Esophagus squamous epithelium (tissue), 5 donors: ENCODE measurements at regions not wholly inside any gene's neighbourhood (a gene's known extent, or its start where the extent isn't known, plus 50 kb on each side); places are given as distances from the start of the nearest gene placed in this dataset.

ENCODE experiments used
- DNase-seq: peaks from one replicate; lab custom pipeline; 2025; lab: John Stamatoyannopoulos, UW
- H3K27ac ChIP-seq, 4 donors: fragments of 200-600 bp; sonication (generic); one replicate each; pipeline ENCODE4 v1.5.1; 2016 to 2019; ENCODE audit warnings: mild to moderate bottlenecking in 1 of 4
- H3K27me3 ChIP-seq, 4 donors: fragments of 200-600 bp; sonication (generic); 1 replicate in 3 of 4; 2 replicates in 1 of 4; pipeline versions ENCODE4 v1.5.1 to v1.6.0; 2017 to 2021; ENCODE audit warnings: antibody characterized with exemption in 1 of 4
- H3K36me3 ChIP-seq, 3 donors: fragments of 200-600 bp; sonication (generic); one replicate each; pipeline ENCODE4 v1.5.1; 2016 to 2019
- H3K4me1 ChIP-seq, 3 donors: fragments of 200-600 bp; sonication (generic); one replicate each; pipeline ENCODE4 v1.5.1; 2017 to 2019
- H3K4me3 ChIP-seq, 4 donors: fragments of 200-600 bp; sonication (generic); 1 replicate in 3 of 4; 2 replicates in 1 of 4; pipeline ENCODE4 v1.5.1; 2016 to 2019; ENCODE audit warnings: mild to moderate bottlenecking in 2 of 4, moderate library complexity in 1 of 4
- H3K9me3 ChIP-seq, 3 donors: fragments of 200-600 bp; sonication (generic); one replicate each; pipeline ENCODE4 v1.5.1; 2016 to 2019
- CTCF ChIP-seq, 6 experiments: fragments of 450-650 bp in 4 of 6; fragments of 200-600 bp in 2 of 6; sonication (generic) in 2 of 6; IDR thresholded peaks; one replicate each; pipeline ENCODE4 v1.5.1; 2016 to 2019; ENCODE audit warnings: antibody characterized with exemption in 6 of 6, mild to moderate bottlenecking in 4 of 6, moderate library complexity in 4 of 6
- POLR2A ChIP-seq, 4 donors: fragments of 450-650 bp; IDR thresholded peaks; one replicate each; pipeline ENCODE4 v1.6.1; 2017; ENCODE audit warnings: antibody characterized with exemption in 4 of 4, mild to moderate bottlenecking in 4 of 4, moderate library complexity in 3 of 4
- WGBS, 2 donors: methylation state at CpG; one replicate each; pipeline ENCODE4 v1.1.5; 2018; 5-methylcytosine and 5-hydroxymethylcytosine counted together
- intact Hi-C: fragments of 100-400 bp; cut with DNase I; formaldehyde crosslinking; loops from one replicate; pipeline ENCODE4 v1.15.0; 2022
- donor health status: DM: yes; HTN: yes; CAD: no.

- no peaks in the 10 kb centered on the region for H3K27me3 ChIP-seq
- H3K36me3 ChIP-seq = no peaks in the 10 kb centered on the region
- intact Hi-C loops = no loop called here
- H3K4me1 ChIP-seq = no peaks in the 10 kb centered on the region
- WGBS, 2 donors = 52 to 86% methylated on average over 1 of the region's 1 CpG
- TF ChIP-seq CTCF (IDR thresholded peaks at IDR 0.05) (no peak), POLR2A (IDR thresholded peaks at IDR 0.05) (no peak)
- no peak for DNase-seq
- no peak overlapping the region for H3K4me3 ChIP-seq
- no peaks in the 10 kb centered on the region for H3K9me3 ChIP-seq
- H3K27ac ChIP-seq = no peak overlapping the region
Measured at GRCh38 chr5:101894985-101895384, 401.1 kb downstream of the SLCO4C1 start.

GRCh38 chr5:101878190-101878589, 417.9 kb downstream of the SLCO4C1 start:
- intact Hi-C loops = no loop called here
- no peaks in the 10 kb centered on the region for H3K27me3 ChIP-seq
- 42 to 53% methylated on average over 2 of the region's 2 CpGs for WGBS, 2 donors
- H3K4me1 ChIP-seq = no peaks in the 10 kb centered on the region
- no peak for TF ChIP-seq POLR2A (IDR thresholded peaks at IDR 0.05)
- no peak for TF ChIP-seq CTCF (IDR thresholded peaks at IDR 0.05)
- H3K36me3 ChIP-seq = no peaks in the 10 kb centered on the region
- no peak for DNase-seq
- no peaks in the 10 kb centered on the region for H3K9me3 ChIP-seq
- H3K27ac ChIP-seq = no peak overlapping the region
- no peak overlapping the region for H3K4me3 ChIP-seq

GRCh38 chr5:101877451-101877850, 418.6 kb downstream of the SLCO4C1 start:
- Histone ChIP-seq H3K27me3 (no peaks in the 10 kb centered on the region), H3K36me3 (no peaks in the 10 kb centered on the region), H3K9me3 (no peaks in the 10 kb centered on the region), H3K27ac (no peak overlapping the region), H3K4me3 (no peak overlapping the region), H3K4me1 (no peaks in the 10 kb centered on the region)
- intact Hi-C loops = no loop called here
- TF ChIP-seq CTCF (IDR thresholded peaks at IDR 0.05) (no peak), POLR2A (IDR thresholded peaks at IDR 0.05) (no peak)
- DNase-seq = no peak
- 45 to 50% methylated on average over 1 of the region's 1 CpG for WGBS, 2 donors

GRCh38 chr5:101866473-101866872, 429.6 kb downstream of the SLCO4C1 start:
- H3K9me3 ChIP-seq = no peaks in the 10 kb centered on the region
- no peaks in the 10 kb centered on the region for H3K27me3 ChIP-seq
- H3K36me3 ChIP-seq = no peaks in the 10 kb centered on the region
- no peaks in the 10 kb centered on the region for H3K4me1 ChIP-seq
- H3K4me3 ChIP-seq = no peak overlapping the region
- no peak for TF ChIP-seq POLR2A (IDR thresholded peaks at IDR 0.05)
- no peak for TF ChIP-seq CTCF (IDR thresholded peaks at IDR 0.05)
- WGBS, 2 donors = 73 to 81% methylated on average over 1 of the region's 1 CpG
- no peak overlapping the region for H3K27ac ChIP-seq
- intact Hi-C loops = no loop called here
- no peak for DNase-seq

- Histone ChIP-seq H3K36me3 (no peaks in the 10 kb centered on the region), H3K27ac (no peak overlapping the region), H3K4me1 (no peaks in the 10 kb centered on the region), H3K9me3 (peaks cover 0 to 13% (median 0%) of the 10 kb centered on the region in 3 donors), H3K27me3 (no peaks in the 10 kb centered on the region), H3K4me3 (no peak overlapping the region)
- TF ChIP-seq CTCF (IDR thresholded peaks at IDR 0.05) (no peak), POLR2A (IDR thresholded peaks at IDR 0.05) (no peak)
- intact Hi-C loops = no loop called here
- no peak for DNase-seq
- WGBS, 2 donors = 53 to 71% methylated on average over 1 to 4 of the region's 6 CpGs
Measured at GRCh38 chr5:101860563-101860962, 435.5 kb downstream of the SLCO4C1 start.
